HG03159 (cell line): ENCODE measurements at regions not wholly inside any gene's neighbourhood (a gene's known extent, or its start where the extent isn't known, plus 50 kb on each side); places are given as distances from the start of the nearest gene placed in this dataset.
"Not testable (repeated sequence)": the region's sequence is repeated elsewhere in the genome, so short reads cannot be mapped to it uniquely, and the experiment has no call there.

ENCODE experiments used
- ATAC-seq: cut with Tn5 transposase; IDR thresholded peaks from one replicate; pipeline ENCODE4 v1.9.1; 2021; ENCODE audit warnings: mild to moderate bottlenecking, moderate library complexity; ENCODE audit not compliant: unreplicated experiment

- peak; percentile 61 for ATAC-seq
Observed at GRCh38 chr6:113697632-113698410, 159.3 kb upstream of the MARCKS start.

DNA sequence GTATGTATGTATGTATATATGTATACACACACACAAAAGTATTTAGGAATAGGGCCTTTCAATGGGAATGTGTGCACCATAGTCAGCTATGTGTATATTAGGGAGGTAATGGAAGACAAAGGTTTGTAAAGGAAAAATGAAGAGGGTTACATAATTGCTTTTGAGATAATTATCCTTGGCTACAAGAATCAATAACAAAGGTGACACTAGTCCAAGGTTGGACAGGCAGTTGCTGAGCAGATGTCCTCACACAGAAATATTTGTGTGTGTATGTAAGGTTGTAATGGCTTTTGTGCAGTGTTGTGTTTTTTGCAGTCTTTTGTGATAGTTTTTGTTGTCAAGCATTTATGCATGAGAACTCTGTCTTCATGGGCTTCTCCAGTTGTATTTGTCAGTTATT lies 157.9 kb upstream of the MARCKS start:
- ATAC-seq, result no peak

GRCh38 chr6:113701552-113702254 lies 155.4 kb upstream of the MARCKS start:
- no peak for ATAC-seq

GRCh38 chr6:113707194-113707593 lies 150.0 kb upstream of the MARCKS start:
- no peak for ATAC-seq

DNA sequence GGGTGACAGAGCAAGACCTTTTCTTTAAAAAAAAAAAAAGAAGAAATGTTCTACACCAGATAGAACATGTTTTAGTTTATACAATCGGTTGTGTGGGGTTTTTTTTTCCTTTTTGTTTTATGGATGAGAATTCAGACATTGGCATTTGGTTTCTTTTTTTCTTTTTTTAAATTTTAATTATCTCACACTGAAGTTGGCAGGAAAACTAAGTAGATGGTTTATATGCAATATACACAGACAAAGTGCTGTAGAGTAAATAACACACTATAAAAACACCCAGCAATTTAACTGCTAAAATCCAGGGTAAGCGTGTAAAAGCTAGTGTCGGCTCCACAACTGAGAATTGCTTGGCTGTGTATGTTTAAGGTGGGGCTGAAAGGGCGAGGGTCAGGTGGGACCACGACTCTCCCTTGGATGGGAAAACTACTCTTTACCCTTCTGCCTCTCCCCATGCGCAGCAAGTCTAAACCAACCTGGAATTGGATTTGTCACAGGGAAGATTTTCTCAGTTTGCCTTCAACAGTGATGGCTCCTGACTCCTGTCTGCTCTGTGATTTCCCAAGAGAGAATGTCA lies 147.1 kb upstream of the MARCKS start:
- no peak for ATAC-seq

GRCh38 chr6:113713665-113714064 lies 143.5 kb upstream of the MARCKS start:
- ATAC-seq, result no peak

GRCh38 chr6:113718588-113718987 lies 138.6 kb upstream of the MARCKS start:
- ATAC-seq, result no peak

DNA sequence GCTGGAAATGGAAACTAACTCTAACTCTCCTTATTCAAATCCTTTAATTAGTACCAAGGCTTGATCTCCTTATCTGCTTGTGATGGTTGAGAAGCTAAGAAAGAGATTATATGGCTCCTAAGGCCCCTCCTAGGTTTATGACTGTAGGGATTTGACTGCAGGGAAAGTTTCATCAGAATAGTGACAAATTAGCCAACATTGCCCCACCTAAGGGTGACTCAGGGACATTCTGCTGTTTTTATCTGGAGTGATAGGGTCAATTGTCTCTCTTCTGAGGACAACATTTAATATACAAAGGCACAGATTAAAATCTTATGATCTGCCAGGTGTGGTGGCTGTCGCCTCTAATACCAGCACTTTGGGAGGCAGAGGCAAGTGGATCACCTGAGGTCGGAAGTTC lies 138.1 kb upstream of the MARCKS start:
- no peak for ATAC-seq

DNA sequence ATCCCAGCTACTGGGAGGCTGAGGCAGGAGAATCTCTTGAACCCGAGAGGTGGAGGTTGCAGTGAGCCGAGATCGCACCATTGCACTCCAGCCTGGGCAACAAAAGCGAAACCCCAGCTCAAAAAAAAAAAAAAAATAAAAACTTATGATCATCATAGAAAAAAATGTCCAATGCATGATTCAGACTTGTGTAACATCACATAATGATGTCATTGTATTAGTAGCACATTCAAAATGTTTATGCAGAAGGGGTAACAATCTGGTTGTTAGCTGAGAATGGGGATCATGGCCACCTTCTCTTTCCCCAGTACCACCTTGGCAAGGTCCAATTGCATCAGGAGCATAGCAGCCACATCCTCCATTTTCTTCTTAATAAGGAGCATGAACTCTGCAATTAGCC lies 137.6 kb upstream of the MARCKS start:
- ATAC-seq, result no peak

- no peak for ATAC-seq
Observed at GRCh38 chr6:113723182-113723581, 134.0 kb upstream of the MARCKS start.

GRCh38 chr6:113724927-113725326 lies 132.2 kb upstream of the MARCKS start:
- not testable (repeated sequence) for ATAC-seq

DNA sequence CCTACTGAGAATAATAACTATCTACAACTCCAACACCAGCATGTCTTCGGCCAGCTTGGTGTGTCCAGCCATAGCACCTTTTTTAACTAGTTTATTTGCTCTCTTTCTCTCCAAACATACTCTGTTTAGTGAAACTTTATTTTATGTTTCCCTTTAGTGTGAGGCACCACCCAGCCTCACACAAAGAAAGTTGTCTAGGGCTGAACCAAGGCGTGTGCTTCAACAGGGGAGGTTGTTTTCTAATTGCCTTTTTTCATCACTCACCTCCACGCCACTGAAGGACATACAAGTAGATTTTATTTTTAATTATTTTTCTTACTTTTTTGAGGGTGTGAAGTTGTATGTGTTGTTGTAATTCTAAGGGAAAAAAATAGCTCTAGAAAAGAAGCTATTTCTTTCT lies 125.6 kb upstream of the MARCKS start:
- ATAC-seq, result no peak

- ATAC-seq, result no peak
Observed at GRCh38 chr6:113732384-113732966, 124.7 kb upstream of the MARCKS start.

GRCh38 chr6:113733381-113733780 lies 123.8 kb upstream of the MARCKS start:
- ATAC-seq, result no peak

- ATAC-seq, result no peak
Observed at GRCh38 chr6:113734982-113735381, 122.2 kb upstream of the MARCKS start.

- ATAC-seq, result no peak
Observed at GRCh38 chr6:113735491-113735890, 121.7 kb upstream of the MARCKS start.

DNA sequence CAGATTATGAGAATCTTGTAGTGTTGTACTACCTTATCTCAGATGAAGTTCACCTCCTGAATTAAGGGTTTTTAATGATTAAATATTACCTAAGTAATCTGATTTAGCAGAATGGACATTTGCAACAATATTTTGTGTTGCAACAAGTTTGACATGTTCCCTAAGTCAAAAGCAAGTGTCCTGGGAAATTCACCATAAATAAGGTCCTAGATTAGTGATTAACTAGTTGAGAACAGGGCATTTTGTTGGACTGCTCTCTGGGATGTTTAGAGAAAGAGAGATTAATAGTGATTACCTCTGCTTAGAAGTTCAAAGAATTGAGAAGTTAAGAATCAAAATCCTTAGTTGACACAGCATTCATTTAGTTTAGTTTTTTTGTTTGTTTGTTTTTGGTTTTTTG lies 120.2 kb upstream of the MARCKS start:
- ATAC-seq, result no peak

- no peak for ATAC-seq
Observed at GRCh38 chr6:113739041-113739655, 118.0 kb upstream of the MARCKS start.

DNA sequence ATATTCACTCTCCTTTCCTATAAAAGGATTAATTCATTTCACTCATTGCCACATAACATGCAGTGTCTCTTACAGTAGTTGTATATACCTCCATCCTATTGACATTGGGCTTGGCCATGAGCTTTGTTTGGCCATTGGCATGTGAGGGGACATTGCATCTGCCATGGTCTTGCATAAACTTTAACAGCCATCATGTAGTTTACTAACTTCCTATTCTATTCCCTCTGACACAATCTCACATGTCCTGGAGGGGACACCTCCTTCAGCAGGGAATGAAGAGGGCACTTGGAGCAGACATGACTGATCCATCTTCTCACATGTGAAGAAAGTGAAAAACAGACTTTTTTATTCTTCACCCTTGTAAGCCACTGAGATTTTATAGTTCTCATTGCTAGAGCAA lies 115.5 kb upstream of the MARCKS start:
- ATAC-seq, result no peak

GRCh38 chr6:113742342-113742741 lies 114.8 kb upstream of the MARCKS start:
- no peak for ATAC-seq

- ATAC-seq, result no peak
Observed at GRCh38 chr6:113744861-113745260, 112.3 kb upstream of the MARCKS start.
